NK-92 treated with Interleukin-12 subunit alpha and Interleukin-12 subunit beta, amount 100 ng/mL, for 24 hours (cell line): ENCODE measurements at regions not wholly inside any gene's neighbourhood (a gene's known extent, or its start where the extent isn't known, plus 50 kb on each side); places are given as distances from the start of the nearest gene placed in this dataset.

ENCODE experiments used
- DNase-seq: peaks from one replicate; lab custom pipeline; 2025; lab: John Stamatoyannopoulos, UW

GRCh38 chr9:79985772-79986171 lies 414.0 kb downstream of the TLE4 start:
- DNase-seq: no peak

DNA sequence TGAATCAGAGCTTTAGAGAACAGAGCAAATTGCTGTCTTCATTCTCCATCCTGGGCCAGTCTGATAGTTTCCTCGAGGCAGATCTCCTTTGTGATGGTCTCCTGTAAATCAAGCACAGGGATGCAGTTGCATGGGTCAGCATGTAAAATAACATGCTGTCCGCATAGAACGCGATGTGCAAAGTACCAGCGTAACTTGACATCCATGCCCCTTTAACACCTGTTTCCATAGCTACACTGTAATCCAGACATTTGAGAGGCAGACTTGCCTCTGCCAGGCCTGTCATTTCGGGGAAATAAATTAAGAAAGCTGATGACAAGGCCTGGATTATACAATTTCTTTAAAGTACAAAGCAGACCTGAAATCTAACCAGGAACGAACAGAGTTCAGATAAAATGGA lies 413.5 kb downstream of the TLE4 start:
- no peak for DNase-seq

- no peak for DNase-seq
Measured at GRCh38 chr9:79984429-79985067, 412.8 kb downstream of the TLE4 start.

GRCh38 chr9:79980432-79980831 lies 408.7 kb downstream of the TLE4 start:
- DNase-seq: no peak

- no peak for DNase-seq
Measured at GRCh38 chr9:79977510-79978197, 405.9 kb downstream of the TLE4 start.

- no peak for DNase-seq
Measured at GRCh38 chr9:79977074-79977435, 405.3 kb downstream of the TLE4 start.

GRCh38 chr9:79976257-79977073 lies 404.7 kb downstream of the TLE4 start:
- no peak for DNase-seq

DNA sequence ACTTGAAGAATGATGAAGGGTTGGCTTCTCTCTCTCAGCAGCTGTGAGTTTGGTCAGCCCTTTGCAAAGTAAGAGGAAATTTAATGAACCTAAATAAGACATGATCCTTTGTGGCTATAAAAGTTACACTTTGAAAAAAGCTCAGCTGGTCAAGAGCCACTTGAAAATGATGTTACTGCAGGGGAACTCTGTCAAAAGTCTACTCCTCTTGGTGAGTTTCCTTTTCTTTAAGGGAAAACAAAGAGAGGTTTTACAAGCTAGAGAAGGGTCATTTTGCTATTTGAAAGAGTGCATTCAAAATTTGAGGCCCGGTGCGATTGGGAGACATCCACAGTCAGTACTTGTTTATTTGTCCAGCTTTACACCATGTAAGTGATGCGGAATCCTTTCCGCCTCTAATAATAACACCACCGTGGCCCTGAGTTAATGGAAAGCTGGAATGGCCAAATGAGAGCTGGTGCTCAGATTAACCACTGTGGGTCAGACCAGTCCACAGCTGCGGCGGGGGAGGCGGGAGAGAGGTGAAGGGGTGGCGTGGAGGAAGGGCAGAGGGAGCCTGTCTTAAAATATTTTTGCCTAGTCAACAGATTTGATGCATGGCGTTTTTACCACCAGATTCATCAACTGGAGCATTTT lies 404.0 kb downstream of the TLE4 start:
- no peak for DNase-seq

DNA sequence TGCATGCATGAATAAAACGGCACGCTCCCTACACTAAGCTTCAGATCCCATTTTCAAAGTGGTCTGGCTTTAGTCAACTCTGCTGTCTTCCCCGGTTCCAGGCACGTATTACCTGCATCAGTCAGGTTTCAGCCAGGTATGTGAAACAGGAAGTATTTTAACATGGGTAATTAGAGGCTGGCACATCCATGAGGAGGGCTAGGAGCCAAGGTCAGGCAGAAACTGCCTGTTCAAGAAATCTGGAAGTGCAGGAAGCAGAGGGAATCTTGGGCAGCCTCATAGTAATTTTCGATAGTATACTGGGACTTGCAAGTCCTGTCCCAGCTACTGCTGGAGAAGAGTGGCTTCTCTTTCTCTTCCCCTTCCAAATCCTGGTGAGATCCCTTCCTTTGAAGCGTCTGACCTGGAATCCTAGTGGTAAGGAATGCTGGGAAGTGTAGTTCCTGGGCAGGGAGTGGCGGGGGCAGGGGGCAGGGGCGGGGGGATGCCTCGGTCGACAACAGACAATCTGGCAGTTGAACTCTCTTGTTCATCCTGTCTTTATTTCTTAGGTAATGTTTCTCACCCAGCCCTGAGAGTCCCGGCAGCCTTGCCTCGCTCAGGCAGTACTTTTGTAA lies 403.1 kb downstream of the TLE4 start:
- no peak for DNase-seq

DNA sequence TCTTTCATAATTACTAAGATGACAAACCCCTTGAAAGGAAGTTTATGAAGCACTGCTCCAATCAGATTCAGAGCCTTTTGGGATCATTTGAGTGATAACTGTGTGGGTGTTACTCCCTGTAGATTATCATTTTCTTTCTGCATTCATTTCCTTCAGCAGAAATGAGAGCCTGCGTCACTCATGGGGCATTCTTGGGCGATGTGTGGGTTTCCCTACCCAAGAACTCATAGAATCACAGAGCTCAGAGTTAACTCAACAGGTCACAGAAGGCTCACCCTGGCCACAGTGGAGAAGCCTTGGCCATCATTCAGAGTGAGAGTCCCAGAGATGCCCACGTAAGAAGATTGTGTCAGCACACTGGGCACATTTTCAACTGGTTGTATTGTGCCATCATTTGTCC lies 401.9 kb downstream of the TLE4 start:
- DNase-seq: no peak

GRCh38 chr9:79970146-79970425 lies 398.3 kb downstream of the TLE4 start:
- DNase-seq: no peak

GRCh38 chr9:79969393-79970145 lies 397.8 kb downstream of the TLE4 start:
- no peak for DNase-seq

GRCh38 chr9:79968533-79968932 lies 396.8 kb downstream of the TLE4 start:
- no peak for DNase-seq

- no peak for DNase-seq
Measured at GRCh38 chr9:79962836-79963235, 391.1 kb downstream of the TLE4 start.

GRCh38 chr9:79962150-79962549 lies 390.4 kb downstream of the TLE4 start:
- no peak for DNase-seq

DNA sequence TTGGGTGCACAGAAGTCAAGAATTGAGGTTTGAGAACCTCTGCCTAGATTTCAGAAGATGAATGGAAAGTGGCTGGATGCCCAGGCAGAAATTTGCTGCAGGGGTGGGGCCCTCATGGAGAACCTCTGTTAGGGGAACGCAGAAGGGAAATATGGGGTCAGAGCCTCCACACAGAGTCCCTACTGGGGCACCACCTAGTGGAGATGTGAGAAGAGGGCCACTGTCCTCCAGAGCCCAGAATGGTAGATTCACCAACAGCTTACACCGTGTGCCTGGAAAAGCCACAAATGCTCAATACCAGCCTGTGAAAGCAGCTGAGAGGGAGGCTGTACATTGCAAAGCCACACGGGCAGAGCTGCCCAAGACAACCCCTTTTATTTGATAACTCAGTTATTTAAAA lies 383.5 kb downstream of the TLE4 start:
- DNase-seq: no peak

DNA sequence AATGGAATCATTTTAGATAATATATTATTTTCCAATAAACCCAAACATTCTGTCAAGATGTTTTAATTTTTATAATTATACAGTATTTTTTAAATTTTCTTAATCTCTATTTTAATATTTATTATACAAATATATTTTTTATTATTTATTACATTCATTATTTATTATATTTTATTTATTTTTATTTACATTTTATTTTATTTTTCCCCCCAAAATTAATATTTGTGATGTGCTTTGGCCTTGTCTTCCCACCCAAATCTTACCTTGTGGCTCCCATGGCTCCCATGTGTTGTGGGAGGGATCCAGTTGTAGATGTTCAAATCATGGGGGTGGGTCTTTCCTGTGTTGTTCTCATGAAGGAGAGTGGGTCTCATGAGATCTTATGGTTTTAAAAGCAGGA lies 382.1 kb downstream of the TLE4 start:
- DNase-seq: no peak

GRCh38 chr9:79952401-79952800 lies 380.6 kb downstream of the TLE4 start:
- DNase-seq: no peak

GRCh38 chr9:79946712-79947111 lies 374.9 kb downstream of the TLE4 start:
- DNase-seq: no peak

GRCh38 chr9:79945495-79945894 lies 373.7 kb downstream of the TLE4 start:
- DNase-seq: no peak

DNA sequence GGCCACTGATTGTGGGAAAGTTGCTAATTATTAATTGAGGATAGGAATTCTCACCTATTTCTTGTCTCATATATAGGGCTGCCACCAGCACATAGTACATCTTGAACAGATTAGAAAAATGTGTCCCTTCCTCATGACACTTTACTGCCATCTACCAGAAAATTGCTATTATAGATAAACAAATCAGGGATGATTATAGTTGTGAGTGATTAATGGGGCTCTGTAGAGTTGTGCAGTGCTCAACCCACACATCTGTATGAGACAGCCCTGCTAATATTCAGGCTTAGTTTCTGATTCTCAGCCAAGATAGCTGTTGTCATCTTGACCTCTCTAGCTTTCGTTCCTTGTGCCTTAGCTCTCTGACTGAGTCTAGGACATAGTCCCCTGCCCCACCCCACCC lies 373.3 kb downstream of the TLE4 start:
- DNase-seq: no peak

GRCh38 chr9:79940919-79941318 lies 369.2 kb downstream of the TLE4 start:
- DNase-seq: no peak
